ENCODE measurements at regions not wholly inside any gene's neighbourhood (a gene's known extent, or its start where the extent isn't known, plus 50 kb on each side); places are given as distances from the start of the nearest gene placed in this dataset.

DNA sequence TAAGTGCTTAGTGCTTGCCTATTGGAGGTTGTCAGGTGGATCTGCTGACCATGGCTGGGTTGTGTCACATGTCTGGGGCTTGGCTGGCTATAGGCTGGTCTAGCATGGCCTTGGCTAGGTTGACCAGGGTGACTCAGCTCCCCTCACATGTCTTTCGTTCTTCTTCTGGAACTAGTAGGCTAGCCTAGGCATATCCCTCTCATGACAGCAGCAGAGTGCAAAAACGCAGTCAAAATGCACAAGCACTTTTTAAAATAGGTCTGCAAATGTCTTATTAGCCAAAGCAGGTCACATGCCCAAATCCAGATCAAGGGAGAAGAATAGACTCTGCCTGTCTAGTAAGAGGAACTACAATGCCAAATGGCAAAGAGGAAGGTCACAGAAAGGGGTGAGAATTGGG lies 179.7 kb upstream of the ACVR2A start (continued):
- TF ChIP-seq CSDC2 (CRISPR knock-in tag; IDR thresholded peaks at IDR 0.05) (no peak), ESRRG (CRISPR knock-in tag; IDR thresholded peaks at IDR 0.05) (no peak)

DNA sequence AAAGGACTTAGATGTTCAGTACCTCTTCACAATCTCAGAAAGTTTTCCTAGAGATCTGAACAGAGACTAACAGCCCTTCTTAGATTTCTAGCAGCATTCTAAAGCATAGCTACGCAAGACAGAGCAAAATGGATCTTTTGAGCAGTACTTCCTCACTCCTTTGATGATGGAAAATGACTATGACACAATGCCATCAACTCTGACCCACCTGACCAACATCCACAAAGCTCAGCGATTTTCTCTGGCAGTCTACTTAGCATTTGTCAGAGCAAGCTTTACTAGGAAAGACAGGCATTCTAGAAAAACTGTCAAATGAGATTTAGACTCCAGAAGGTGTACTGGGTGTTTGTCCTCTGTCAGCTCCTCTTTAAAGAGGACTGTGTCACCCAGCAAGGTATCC lies 180.9 kb upstream of the ACVR2A start:
- ATAC-seq, result no peak
- no peak for TF ChIP-seq BACH2 (CRISPR knock-in tag; IDR thresholded peaks at IDR 0.05; ENCODE audit: borderline replicate concordance)
- TF ChIP-seq, protein P1, sequence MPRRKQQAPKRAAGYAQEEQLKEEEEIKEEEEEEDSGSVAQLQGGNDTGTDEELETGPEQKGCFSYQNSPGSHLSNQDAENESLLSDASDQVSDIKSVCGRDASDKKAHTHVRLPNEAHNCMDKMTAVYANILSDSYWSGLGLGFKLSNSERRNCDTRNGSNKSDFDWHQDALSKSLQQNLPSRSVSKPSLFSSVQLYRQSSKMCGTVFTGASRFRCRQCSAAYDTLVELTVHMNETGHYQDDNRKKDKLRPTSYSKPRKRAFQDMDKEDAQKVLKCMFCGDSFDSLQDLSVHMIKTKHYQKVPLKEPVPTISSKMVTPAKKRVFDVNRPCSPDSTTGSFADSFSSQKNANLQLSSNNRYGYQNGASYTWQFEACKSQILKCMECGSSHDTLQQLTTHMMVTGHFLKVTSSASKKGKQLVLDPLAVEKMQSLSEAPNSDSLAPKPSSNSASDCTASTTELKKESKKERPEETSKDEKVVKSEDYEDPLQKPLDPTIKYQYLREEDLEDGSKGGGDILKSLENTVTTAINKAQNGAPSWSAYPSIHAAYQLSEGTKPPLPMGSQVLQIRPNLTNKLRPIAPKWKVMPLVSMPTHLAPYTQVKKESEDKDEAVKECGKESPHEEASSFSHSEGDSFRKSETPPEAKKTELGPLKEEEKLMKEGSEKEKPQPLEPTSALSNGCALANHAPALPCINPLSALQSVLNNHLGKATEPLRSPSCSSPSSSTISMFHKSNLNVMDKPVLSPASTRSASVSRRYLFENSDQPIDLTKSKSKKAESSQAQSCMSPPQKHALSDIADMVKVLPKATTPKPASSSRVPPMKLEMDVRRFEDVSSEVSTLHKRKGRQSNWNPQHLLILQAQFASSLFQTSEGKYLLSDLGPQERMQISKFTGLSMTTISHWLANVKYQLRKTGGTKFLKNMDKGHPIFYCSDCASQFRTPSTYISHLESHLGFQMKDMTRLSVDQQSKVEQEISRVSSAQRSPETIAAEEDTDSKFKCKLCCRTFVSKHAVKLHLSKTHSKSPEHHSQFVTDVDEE (CRISPR knock-in tag; IDR thresholded peaks at IDR 0.05), result no peak
- no peak for TF ChIP-seq ZFP3 (CRISPR knock-in tag; IDR thresholded peaks at IDR 0.05)
- no peak for TF ChIP-seq RARB (CRISPR knock-in tag; IDR thresholded peaks at IDR 0.05)
- no peak for TF ChIP-seq TOX (CRISPR knock-in tag; IDR thresholded peaks at IDR 0.05; ENCODE audit: borderline replicate concordance)
- TF ChIP-seq ZNF565 (CRISPR knock-in tag; conservative IDR thresholded peaks at IDR 0.05; ENCODE audit: low read depth), result no peak
- TF ChIP-seq, protein P2, sequence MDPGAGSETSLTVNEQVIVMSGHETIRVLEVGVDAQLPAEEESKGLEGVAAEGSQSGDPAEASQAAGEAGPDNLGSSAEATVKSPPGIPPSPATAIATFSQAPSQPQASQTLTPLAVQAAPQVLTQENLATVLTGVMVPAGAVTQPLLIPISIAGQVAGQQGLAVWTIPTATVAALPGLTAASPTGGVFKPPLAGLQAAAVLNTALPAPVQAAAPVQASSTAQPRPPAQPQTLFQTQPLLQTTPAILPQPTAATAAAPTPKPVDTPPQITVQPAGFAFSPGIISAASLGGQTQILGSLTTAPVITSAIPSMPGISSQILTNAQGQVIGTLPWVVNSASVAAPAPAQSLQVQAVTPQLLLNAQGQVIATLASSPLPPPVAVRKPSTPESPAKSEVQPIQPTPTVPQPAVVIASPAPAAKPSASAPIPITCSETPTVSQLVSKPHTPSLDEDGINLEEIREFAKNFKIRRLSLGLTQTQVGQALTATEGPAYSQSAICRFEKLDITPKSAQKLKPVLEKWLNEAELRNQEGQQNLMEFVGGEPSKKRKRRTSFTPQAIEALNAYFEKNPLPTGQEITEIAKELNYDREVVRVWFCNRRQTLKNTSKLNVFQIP (CRISPR knock-in tag; IDR thresholded peaks at IDR 0.05; ENCODE audit: borderline replicate concordance, low read depth), result no peak
- TF ChIP-seq, protein P3, sequence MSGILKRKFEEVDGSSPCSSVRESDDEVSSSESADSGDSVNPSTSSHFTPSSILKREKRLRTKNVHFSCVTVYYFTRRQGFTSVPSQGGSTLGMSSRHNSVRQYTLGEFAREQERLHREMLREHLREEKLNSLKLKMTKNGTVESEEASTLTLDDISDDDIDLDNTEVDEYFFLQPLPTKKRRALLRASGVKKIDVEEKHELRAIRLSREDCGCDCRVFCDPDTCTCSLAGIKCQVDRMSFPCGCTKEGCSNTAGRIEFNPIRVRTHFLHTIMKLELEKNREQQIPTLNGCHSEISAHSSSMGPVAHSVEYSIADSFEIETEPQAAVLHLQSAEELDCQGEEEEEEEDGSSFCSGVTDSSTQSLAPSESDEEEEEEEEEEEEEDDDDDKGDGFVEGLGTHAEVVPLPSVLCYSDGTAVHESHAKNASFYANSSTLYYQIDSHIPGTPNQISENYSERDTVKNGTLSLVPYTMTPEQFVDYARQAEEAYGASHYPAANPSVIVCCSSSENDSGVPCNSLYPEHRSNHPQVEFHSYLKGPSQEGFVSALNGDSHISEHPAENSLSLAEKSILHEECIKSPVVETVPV (CRISPR knock-in tag; IDR thresholded peaks at IDR 0.05), result no peak
- no peak for TF ChIP-seq ISL1 (CRISPR knock-in tag; IDR thresholded peaks at IDR 0.05)
- no peak for TF ChIP-seq ARNTL (CRISPR knock-in tag; IDR thresholded peaks at IDR 0.05; ENCODE audit: borderline replicate concordance, low read depth)
- TF ChIP-seq, protein P4, sequence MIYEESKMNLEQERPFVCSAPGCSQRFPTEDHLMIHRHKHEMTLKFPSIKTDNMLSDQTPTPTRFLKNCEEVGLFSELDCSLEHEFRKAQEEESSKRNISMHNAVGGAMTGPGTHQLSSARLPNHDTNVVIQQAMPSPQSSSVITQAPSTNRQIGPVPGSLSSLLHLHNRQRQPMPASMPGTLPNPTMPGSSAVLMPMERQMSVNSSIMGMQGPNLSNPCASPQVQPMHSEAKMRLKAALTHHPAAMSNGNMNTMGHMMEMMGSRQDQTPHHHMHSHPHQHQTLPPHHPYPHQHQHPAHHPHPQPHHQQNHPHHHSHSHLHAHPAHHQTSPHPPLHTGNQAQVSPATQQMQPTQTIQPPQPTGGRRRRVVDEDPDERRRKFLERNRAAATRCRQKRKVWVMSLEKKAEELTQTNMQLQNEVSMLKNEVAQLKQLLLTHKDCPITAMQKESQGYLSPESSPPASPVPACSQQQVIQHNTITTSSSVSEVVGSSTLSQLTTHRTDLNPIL (CRISPR knock-in tag; IDR thresholded peaks at IDR 0.05; ENCODE audit: low read depth), result no peak
- no peak for TF ChIP-seq PPARA (CRISPR knock-in tag; IDR thresholded peaks at IDR 0.05; ENCODE audit: borderline replicate concordance)
- no peak for TF ChIP-seq TCF4 (CRISPR knock-in tag; IDR thresholded peaks at IDR 0.05; ENCODE audit: borderline replicate concordance)
- TF ChIP-seq ESRRG (CRISPR knock-in tag; IDR thresholded peaks at IDR 0.05), result no peak

DNA sequence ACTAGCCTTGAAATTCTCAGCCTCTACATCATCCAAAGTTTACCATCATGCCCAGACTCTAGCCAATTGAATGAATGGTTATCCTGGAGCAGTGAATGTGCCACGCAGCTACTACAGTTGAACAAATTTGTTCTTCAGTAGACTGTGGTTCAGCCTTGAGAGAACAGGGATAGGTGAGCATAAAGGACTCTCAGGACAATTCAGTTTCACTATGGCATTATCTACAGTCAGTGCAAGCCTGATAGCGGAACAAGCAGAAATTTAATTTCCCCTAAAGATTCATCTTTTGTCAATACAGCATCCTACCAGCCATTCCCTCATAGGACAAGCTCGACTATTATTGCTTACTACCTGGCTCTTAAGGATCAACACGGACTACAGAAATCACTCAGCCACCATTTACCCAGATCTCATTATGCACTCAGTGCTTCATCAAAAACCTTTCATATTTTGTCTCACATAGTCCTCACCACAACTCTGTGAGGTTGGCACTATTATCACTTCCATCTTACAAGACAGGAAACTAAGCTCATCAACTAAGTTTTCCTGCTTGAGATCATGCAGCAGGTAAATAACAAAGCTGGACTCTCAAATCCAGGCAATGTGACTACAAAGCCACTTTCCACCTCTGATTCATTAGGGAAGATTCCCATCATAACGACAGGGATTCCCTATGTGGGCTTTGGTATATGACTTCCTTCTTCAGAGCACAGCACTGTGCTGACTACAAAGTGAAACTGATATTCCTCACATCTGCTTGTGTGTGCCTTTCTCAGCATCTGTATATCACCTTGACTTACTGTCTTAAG lies 181.5 kb upstream of the ACVR2A start:
- ATAC-seq, result no peak; the same call in 2 of the 3 replicates
- TF ChIP-seq, protein P4 (CRISPR knock-in tag; IDR thresholded peaks at IDR 0.05; ENCODE audit: low read depth), result no peak
- TF ChIP-seq ZFP30 (CRISPR knock-in tag; IDR thresholded peaks at IDR 0.05) (no peak), SNAI2 (CRISPR knock-in tag; IDR thresholded peaks at IDR 0.05) (no peak), ZNF565 (CRISPR knock-in tag; conservative IDR thresholded peaks at IDR 0.05; ENCODE audit: low read depth) (no peak), ZFP3 (CRISPR knock-in tag; IDR thresholded peaks at IDR 0.05) (no peak), ISL1 (CRISPR knock-in tag; IDR thresholded peaks at IDR 0.05) (no peak), RARB (CRISPR knock-in tag; IDR thresholded peaks at IDR 0.05) (no peak), ZNF8 (CRISPR knock-in tag; IDR thresholded peaks at IDR 0.05) (no peak), OSR1 (CRISPR knock-in tag; IDR thresholded peaks at IDR 0.05) (no peak), CSDC2 (CRISPR knock-in tag; IDR thresholded peaks at IDR 0.05) (no peak), TCF4 (CRISPR knock-in tag; IDR thresholded peaks at IDR 0.05; ENCODE audit: borderline replicate concordance) (no peak)
